ENCODE measurements at regions not wholly inside any gene's neighbourhood (a gene's known extent, or its start where the extent isn't known, plus 50 kb on each side); places are given as distances from the start of the nearest gene placed in this dataset.

GRCh38 chr15:24733659-24734058 is 58.1 kb downstream of the NPAP1 start:
- no peak overlapping the region for H3K4me3 Mint-ChIP-seq
- DNase-seq (ENCODE audit: low spot score) (no peak), ATAC-seq (no peak)
- POLR2A ChIA-PET, result no interaction called here
- H3K4me1 Mint-ChIP-seq, result no peaks in the 10 kb centered on the region
- peaks cover 32% of the 10 kb centered on the region for H3K9me3 Mint-ChIP-seq
- TF ChIP-seq GRHL2 (CRISPR knock-in tag; IDR thresholded peaks at IDR 0.05; ENCODE audit: insufficient replicate concordance, severe bottlenecking), result no peak
- no peak for TF ChIP-seq ZNF671 (CRISPR knock-in tag; IDR thresholded peaks at IDR 0.05)
- no peak for TF ChIP-seq USF1 (CRISPR knock-in tag; IDR thresholded peaks at IDR 0.05)
- no peak for TF ChIP-seq CBFB (CRISPR knock-in tag; IDR thresholded peaks at IDR 0.05; ENCODE audit: low read depth)
- TF ChIP-seq ELF4 (CRISPR knock-in tag; IDR thresholded peaks at IDR 0.05; ENCODE audit: low read depth), result no peak
- TF ChIP-seq ATF6 (CRISPR knock-in tag; IDR thresholded peaks at IDR 0.05), result no peak
- no peak for TF ChIP-seq ATF3 (CRISPR knock-in tag; conservative IDR thresholded peaks at IDR 0.05)
- TF ChIP-seq ATF1 (CRISPR knock-in tag; IDR thresholded peaks at IDR 0.05), result no peak
- no peak for TF ChIP-seq FOXP1 (CRISPR knock-in tag; IDR thresholded peaks at IDR 0.05; ENCODE audit: borderline replicate concordance)
- TF ChIP-seq CREM (CRISPR knock-in tag; IDR thresholded peaks at IDR 0.05), result no peak
- H3K36me3 Mint-ChIP-seq, result peaks cover 11% of the 10 kb centered on the region
- CTCF ChIA-PET, result no interaction called here
- H3K27ac Mint-ChIP-seq, result no peak overlapping the region
- H3K27me3 Mint-ChIP-seq (ENCODE audit: low read depth), result peaks cover 2% of the 10 kb centered on the region; the same call in 1 of the 2 replicates

DNA sequence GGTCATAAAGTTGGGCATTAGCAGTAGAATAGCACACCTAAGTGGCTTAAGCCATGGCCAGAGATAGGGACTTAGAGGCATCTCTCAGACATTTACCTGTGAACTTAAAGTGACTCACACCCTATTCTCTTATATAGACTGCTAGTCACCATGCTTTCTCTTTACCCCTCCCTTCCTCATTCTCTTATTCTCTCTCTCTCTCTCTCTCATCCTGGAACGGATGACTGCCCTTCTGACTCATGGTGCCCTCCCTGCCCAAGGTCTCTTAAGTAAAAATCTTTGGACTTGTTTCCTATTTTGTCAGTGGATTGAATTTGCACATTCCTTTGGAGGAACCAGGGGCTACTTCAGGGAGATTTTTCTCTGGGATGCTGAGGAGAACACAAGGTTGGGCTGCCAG is 58.8 kb downstream of the NPAP1 start:
- ATAC-seq (no peak), DNase-seq (ENCODE audit: low spot score) (no peak)
- Mint-ChIP-seq H3K27ac (no peak overlapping the region), H3K36me3 (peaks cover 11% of the 10 kb centered on the region), H3K4me1 (no peaks in the 10 kb centered on the region), H3K9me3 (peaks cover 32% of the 10 kb centered on the region), H3K27me3 (ENCODE audit: low read depth) (peaks cover 2% of the 10 kb centered on the region; the same call in 1 of the 2 replicates), H3K4me3 (no peak overlapping the region)
- ChIA-PET CTCF (no interaction called here), POLR2A (no interaction called here)
- TF ChIP-seq, protein P1, sequence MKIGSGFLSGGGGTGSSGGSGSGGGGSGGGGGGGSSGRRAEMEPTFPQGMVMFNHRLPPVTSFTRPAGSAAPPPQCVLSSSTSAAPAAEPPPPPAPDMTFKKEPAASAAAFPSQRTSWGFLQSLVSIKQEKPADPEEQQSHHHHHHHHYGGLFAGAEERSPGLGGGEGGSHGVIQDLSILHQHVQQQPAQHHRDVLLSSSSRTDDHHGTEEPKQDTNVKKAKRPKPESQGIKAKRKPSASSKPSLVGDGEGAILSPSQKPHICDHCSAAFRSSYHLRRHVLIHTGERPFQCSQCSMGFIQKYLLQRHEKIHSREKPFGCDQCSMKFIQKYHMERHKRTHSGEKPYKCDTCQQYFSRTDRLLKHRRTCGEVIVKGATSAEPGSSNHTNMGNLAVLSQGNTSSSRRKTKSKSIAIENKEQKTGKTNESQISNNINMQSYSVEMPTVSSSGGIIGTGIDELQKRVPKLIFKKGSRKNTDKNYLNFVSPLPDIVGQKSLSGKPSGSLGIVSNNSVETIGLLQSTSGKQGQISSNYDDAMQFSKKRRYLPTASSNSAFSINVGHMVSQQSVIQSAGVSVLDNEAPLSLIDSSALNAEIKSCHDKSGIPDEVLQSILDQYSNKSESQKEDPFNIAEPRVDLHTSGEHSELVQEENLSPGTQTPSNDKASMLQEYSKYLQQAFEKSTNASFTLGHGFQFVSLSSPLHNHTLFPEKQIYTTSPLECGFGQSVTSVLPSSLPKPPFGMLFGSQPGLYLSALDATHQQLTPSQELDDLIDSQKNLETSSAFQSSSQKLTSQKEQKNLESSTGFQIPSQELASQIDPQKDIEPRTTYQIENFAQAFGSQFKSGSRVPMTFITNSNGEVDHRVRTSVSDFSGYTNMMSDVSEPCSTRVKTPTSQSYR (CRISPR knock-in tag; IDR thresholded peaks at IDR 0.05), result no peak
- TF ChIP-seq ZBTB43 (CRISPR knock-in tag; IDR thresholded peaks at IDR 0.05), result no peak
- no peak for TF ChIP-seq FOXP4 (CRISPR knock-in tag; IDR thresholded peaks at IDR 0.05)
- TF ChIP-seq SMAD4 (CRISPR knock-in tag; IDR thresholded peaks at IDR 0.05), result no peak
- TF ChIP-seq GTF2I (CRISPR knock-in tag; conservative IDR thresholded peaks at IDR 0.05), result no peak
- no peak for TF ChIP-seq ZNF219 (CRISPR knock-in tag; IDR thresholded peaks at IDR 0.05; ENCODE audit: borderline replicate concordance)
- no peak for TF ChIP-seq ARID4B (CRISPR knock-in tag; IDR thresholded peaks at IDR 0.05; ENCODE audit: borderline replicate concordance)
- no peak for TF ChIP-seq ATF3 (CRISPR knock-in tag; conservative IDR thresholded peaks at IDR 0.05)
